NCI-H524 (cell line): ENCODE measurements at regions not wholly inside any gene's neighbourhood (a gene's known extent, or its start where the extent isn't known, plus 50 kb on each side); places are given as distances from the start of the nearest gene placed in this dataset.
"Not testable (repeated sequence)": the region's sequence is repeated elsewhere in the genome, so short reads cannot be mapped to it uniquely, and the experiment has no call there.

Source experiments
- DNase-seq, 2 experiments: peaks; one replicate each; lab custom pipeline; 2025; lab: John Stamatoyannopoulos, UW

GRCh38 chr4:112775801-112776200 lies 138.9 kb downstream of the LARP7 start:
- DNase-seq: no peak

GRCh38 chr4:112776535-112776934 lies 139.6 kb downstream of the LARP7 start:
- no peak for DNase-seq

- no peak for DNase-seq
These were observed 141.6 kb downstream of the LARP7 start for GRCh38 chr4:112778520-112778919.

GRCh38 chr4:112793033-112793432 lies 156.1 kb downstream of the LARP7 start:
- DNase-seq: no peak

- no peak for DNase-seq
These were observed 163.1 kb downstream of the LARP7 start for GRCh38 chr4:112800001-112800400.

- no peak for DNase-seq
These were observed 164.4 kb downstream of the LARP7 start for GRCh38 chr4:112801341-112801740.

- DNase-seq: peak in 1 of 2 experiments; percentile 25
These were observed 165.8 kb downstream of the LARP7 start for GRCh38 chr4:112802780-112803179.

- DNase-seq: no peak
These were observed 170.1 kb downstream of the LARP7 start for GRCh38 chr4:112807083-112807482.

- no peak for DNase-seq
These were observed 171.1 kb downstream of the LARP7 start for GRCh38 chr4:112808001-112808400.

GRCh38 chr4:112813790-112814189 lies 176.8 kb downstream of the LARP7 start:
- DNase-seq: no peak

GRCh38 chr4:112817933-112818593 lies 181.1 kb downstream of the LARP7 start:
- DNase-seq: peak; percentile 72 to 82

- DNase-seq: no peak
These were observed 181.6 kb downstream of the LARP7 start for GRCh38 chr4:112818594-112818965.

- DNase-seq: peak in 1 of 2 experiments; percentile 2
These were observed 182.8 kb downstream of the LARP7 start for GRCh38 chr4:112819729-112820128.

- DNase-seq: no peak
These were observed 186.2 kb downstream of the LARP7 start for GRCh38 chr4:112823156-112823555.

- peak in 1 of 2 experiments; percentile 41 for DNase-seq
These were observed 186.7 kb downstream of the LARP7 start for GRCh38 chr4:112823606-112824005.

- no peak for DNase-seq
These were observed 193.9 kb downstream of the LARP7 start for GRCh38 chr4:112830753-112831386.

GRCh38 chr4:112832493-112832892 lies 195.6 kb downstream of the LARP7 start:
- no peak for DNase-seq

- no peak for DNase-seq
These were observed 200.0 kb downstream of the LARP7 start for GRCh38 chr4:112836895-112837294.

- not testable (repeated sequence) for DNase-seq
These were observed 201.1 kb downstream of the LARP7 start for GRCh38 chr4:112838015-112838414.

GRCh38 chr4:112840061-112840460 lies 203.1 kb downstream of the LARP7 start:
- no peak for DNase-seq

GRCh38 chr4:112840619-112841018 lies 203.7 kb downstream of the LARP7 start:
- DNase-seq: no peak

GRCh38 chr4:112842513-112842912 lies 205.6 kb downstream of the LARP7 start:
- no peak for DNase-seq

GRCh38 chr4:112845386-112845785 lies 204.1 kb upstream of the ANK2 start:
- DNase-seq: no peak

- no peak for DNase-seq
These were observed 202.4 kb upstream of the ANK2 start for GRCh38 chr4:112847045-112847444.
